ENCODE measurements at regions not wholly inside any gene's neighbourhood (a gene's known extent, or its start where the extent isn't known, plus 50 kb on each side); places are given as distances from the start of the nearest gene placed in this dataset.

- no peak for TF ChIP-seq CTCF (conservative IDR thresholded peaks at IDR 0.05; ENCODE audit: low read depth, low read length)
- no peak overlapping the region for H3K4me3 ChIP-seq (ENCODE audit: low read length)
- DNase-seq (ENCODE audit: low read depth): no peak
Observed at GRCh38 chr7:93830141-93830925, 60.2 kb downstream of the TFPI2 start.

- H3K4me3 ChIP-seq (ENCODE audit: low read length): no peak overlapping the region
- DNase-seq (ENCODE audit: low read depth): no peak
- no peak for TF ChIP-seq CTCF (conservative IDR thresholded peaks at IDR 0.05; ENCODE audit: low read depth, low read length)
Observed at GRCh38 chr7:93828260-93828659, 62.3 kb downstream of the TFPI2 start.

GRCh38 chr7:93823621-93824020 lies 66.9 kb downstream of the TFPI2 start:
- no peak for DNase-seq (ENCODE audit: low read depth)
- no peak overlapping the region for H3K4me3 ChIP-seq (ENCODE audit: low read length)
- TF ChIP-seq CTCF (conservative IDR thresholded peaks at IDR 0.05; ENCODE audit: low read depth, low read length): no peak

GRCh38 chr7:93821463-93821862 lies 69.1 kb downstream of the TFPI2 start:
- H3K4me3 ChIP-seq (ENCODE audit: low read length): no peak overlapping the region
- TF ChIP-seq CTCF (conservative IDR thresholded peaks at IDR 0.05; ENCODE audit: low read depth, low read length): no peak
- DNase-seq (ENCODE audit: low read depth): no peak

GRCh38 chr7:93819699-93820098 lies 70.9 kb downstream of the TFPI2 start:
- H3K4me3 ChIP-seq (ENCODE audit: low read length): no peak overlapping the region
- no peak for TF ChIP-seq CTCF (conservative IDR thresholded peaks at IDR 0.05; ENCODE audit: low read depth, low read length)
- no peak for DNase-seq (ENCODE audit: low read depth)

GRCh38 chr7:93817526-93817925 lies 73.0 kb downstream of the TFPI2 start:
- DNase-seq (ENCODE audit: low read depth): no peak
- no peak overlapping the region for H3K4me3 ChIP-seq (ENCODE audit: low read length)

More at GRCh38 chr7:93817526-93817925, 73.0 kb downstream of the TFPI2 start:
- TF ChIP-seq CTCF (conservative IDR thresholded peaks at IDR 0.05; ENCODE audit: low read depth, low read length): no peak
